ENCODE measurements at regions not wholly inside any gene's neighbourhood (a gene's known extent, or its start where the extent isn't known, plus 50 kb on each side); places are given as distances from the start of the nearest gene placed in this dataset.

GRCh38 chr7:110446658-110447057 lies 644.3 kb upstream of the LRRN3 start:
- no peak for TF ChIP-seq CTCF (IDR thresholded peaks at IDR 0.05 in 4 of 5, conservative IDR thresholded peaks at IDR 0.05 in 1 of 5)
- TF ChIP-seq POLR2A (IDR thresholded peaks at IDR 0.05), result no peak
